K562 (cell line): ENCODE measurements at regions not wholly inside any gene's neighbourhood (a gene's known extent, or its start where the extent isn't known, plus 50 kb on each side); places are given as distances from the start of the nearest gene placed in this dataset.

Source experiments
- ATAC-seq: fragments of 200-7000 bp; cut with Tn5 transposase; 3 replicates; pipeline ENCODE4 v1.9.1; 2020; ENCODE audit warnings: moderate library complexity
- BruUV-seq: library from RNA; stranded (reverse); fragments of 400-500 nt; replicated peaks from 2 replicates; lab custom pipeline; 2021; lab: Mats Ljungman, UMichigan
- CTCF ChIA-PET: fragments of 300-600 bp; formaldehyde crosslinking; extraction: SDS; loops from one replicate; lab custom pipeline; 2021; ENCODE audit warnings: low intra/inter-chr PET ratio; lab: Yijun Ruan, JAX
- POLR2A ChIA-PET: fragments of 300-600, 350-650 bp; sonication (Branson Sonifier 250); formaldehyde crosslinking; extraction: SDS; loops from one replicate; lab custom pipeline; 2021; ENCODE audit warnings: antibody characterized with exemption, inconsistent platforms; lab: Yijun Ruan, JAX
- DNase-seq, 4 experiments: peaks; one replicate each; pipeline versions ENCODE4 v3.0.0 to v3.0.0-alpha.2; 2011 to 2018; ENCODE audit warnings: low spot score in 3 of 4, mixed read lengths in 3 of 4; ENCODE audit errors: extremely low read depth in 1 of 4
- FAIRE-seq: peaks from 2 replicates; lab custom pipeline; 2011; peaks lifted over from hg19 to GRCh38; lab: Jason Lieb, UNC
- H2AFZ ChIP-seq: 2 replicates; pipeline ENCODE4 v1.6.0; 2011; ENCODE audit warnings: low read depth, low read length, control low read depth, inconsistent platforms
- H3K27ac ChIP-seq: fragments of 200-600 bp; 3 replicates; pipeline ENCODE4 v1.8.0; 2011; ENCODE audit warnings: low read depth, mild to moderate bottlenecking, control low read depth, inconsistent platforms, low read length, moderate library complexity, mixed read lengths; ENCODE audit errors: extremely low read depth
- H3K27me3 ChIP-seq, 2 experiments: fragments of 300-600 bp in 1 of 2; 2 replicates in 1 of 2; 3 replicates in 1 of 2; pipeline versions ENCODE4 v1.6.0 to v1.8.0; 2011; ENCODE audit warnings: inconsistent platforms in 2 of 2, low read length in 2 of 2, mild to moderate bottlenecking in 1 of 2, mixed read lengths in 1 of 2, moderate library complexity in 1 of 2; ENCODE audit not compliant: control insufficient read depth in 2 of 2, insufficient read depth in 2 of 2
- H3K36me3 ChIP-seq: fragments of 300-600 bp; 3 replicates; pipeline ENCODE4 v1.8.0; 2011; ENCODE audit warnings: mild to moderate bottlenecking, low read length, inconsistent platforms; ENCODE audit not compliant: control insufficient read depth, insufficient read depth
- H3K4me1 ChIP-seq, 2 experiments: fragments of 200-600 bp in 1 of 2; replicated peaks in 1 of 2; 2 replicates in 1 of 2; 3 replicates in 1 of 2; pipeline versions ENCODE4 v1.5.1 to v1.8.0; 2011; ENCODE audit warnings: inconsistent platforms in 2 of 2, low read length in 2 of 2, mild to moderate bottlenecking in 1 of 2, mixed read lengths in 1 of 2, moderate library complexity in 1 of 2; ENCODE audit not compliant: control insufficient read depth in 2 of 2, insufficient read depth in 2 of 2
- H3K4me2 ChIP-seq: 2 replicates; pipeline ENCODE4 v1.6.1; 2011; ENCODE audit warnings: low read length, control low read depth, inconsistent platforms, mixed read lengths; ENCODE audit not compliant: insufficient read depth
- H3K4me3 ChIP-seq: fragments of 200-600 bp; sonication (generic), shearing (Covaris generic); 2 replicates; pipeline ENCODE4 v1.5.1; 2016; ENCODE audit warnings: control low read depth, inconsistent platforms
- H3K79me2 ChIP-seq: fragments of 200-600 bp; 3 replicates; pipeline ENCODE4 v1.8.0; 2011; ENCODE audit warnings: low read length, inconsistent platforms; ENCODE audit not compliant: control insufficient read depth, insufficient read depth
- H3K9ac ChIP-seq, 2 experiments: 2 replicates each; pipeline versions ENCODE4 v1.6.0 to v1.6.1; 2011; ENCODE audit warnings: low read depth in 2 of 2, low read length in 2 of 2, control low read depth in 1 of 2, inconsistent platforms in 1 of 2, mild to moderate bottlenecking in 1 of 2, mixed read lengths in 1 of 2; ENCODE audit not compliant: insufficient read depth in 1 of 2
- H3K9me1 ChIP-seq: one replicate; pipeline ENCODE4 v1.6.0; 2011; ENCODE audit warnings: inconsistent platforms, mild to moderate bottlenecking, low read length, moderate library complexity; ENCODE audit not compliant: control insufficient read depth, insufficient read depth
- H3K9me3 ChIP-seq: replicated peaks from 2 replicates; pipeline ENCODE4 v1.5.1; 2011; ENCODE audit warnings: low read depth, low read length, inconsistent platforms; ENCODE audit not compliant: control insufficient read depth, insufficient read depth
- H4K20me1 ChIP-seq: replicated peaks from 2 replicates; pipeline ENCODE4 v1.6.1; 2011; ENCODE audit warnings: low read length, inconsistent platforms, mixed read lengths; ENCODE audit not compliant: control insufficient read depth, insufficient read depth
- HCFC1 ChIP-seq: IDR thresholded peaks from 2 replicates; pipeline ENCODE4 v1.6.1; 2012; ENCODE audit warnings: low read depth, low read length, improper control_type of control experiment
- HSF4 ChIP-seq: fragments of 250-450 bp; sonication (Bioruptor Pico); IDR thresholded peaks from 2 replicates; pipeline ENCODE4 v2.1.2; 2022; ENCODE audit warnings: mild to moderate bottlenecking, moderate library complexity, borderline replicate concordance
- MAFG ChIP-seq: fragments of 450-650 bp; conservative IDR thresholded peaks from 2 replicates; pipeline ENCODE4 v1.6.1; 2016; ENCODE audit warnings: missing genetic modification characterization, missing compliant biosample characterization
- POLR2B ChIP-seq: fragments of 450-650 bp; IDR thresholded peaks from 2 replicates; pipeline ENCODE4 v1.6.1; 2018; ENCODE audit warnings: low read depth; ENCODE audit not compliant: partially characterized antibody
- POLR2G ChIP-seq: fragments of 200-400 bp; formaldehyde crosslinking; IDR thresholded peaks from 2 replicates; pipeline ENCODE4 v1.6.1; 2017; ENCODE audit warnings: low read depth, mild to moderate bottlenecking, antibody characterized with exemption, low read length, moderate library complexity
- REST ChIP-seq, 2 experiments: fragments of 450-650 bp; formaldehyde crosslinking in 1 of 2; IDR thresholded peaks; 2 replicates each; pipeline versions ENCODE4 v1.4.0 to v1.6.1; 2014 to 2020; ENCODE audit warnings: mild to moderate bottlenecking in 2 of 2, borderline replicate concordance in 1 of 2, low read depth in 1 of 2
- SMARCA5 ChIP-seq: fragments of 450-650 bp; IDR thresholded peaks from 2 replicates; pipeline ENCODE4 v1.6.1; 2016
- in situ Hi-C: fragments of 300-500 bp; cut with MboI; formaldehyde crosslinking; loops from 4 replicates; pipeline ENCODE4 v1.15.0; 2018; ENCODE audit warnings: inconsistent platforms, mixed read lengths
- intact Hi-C: fragments of 100-400 bp; cut with micrococcal nuclease; formaldehyde crosslinking; loops from 2 replicates; pipeline ENCODE4 v1.14.2; 2022

DNA sequence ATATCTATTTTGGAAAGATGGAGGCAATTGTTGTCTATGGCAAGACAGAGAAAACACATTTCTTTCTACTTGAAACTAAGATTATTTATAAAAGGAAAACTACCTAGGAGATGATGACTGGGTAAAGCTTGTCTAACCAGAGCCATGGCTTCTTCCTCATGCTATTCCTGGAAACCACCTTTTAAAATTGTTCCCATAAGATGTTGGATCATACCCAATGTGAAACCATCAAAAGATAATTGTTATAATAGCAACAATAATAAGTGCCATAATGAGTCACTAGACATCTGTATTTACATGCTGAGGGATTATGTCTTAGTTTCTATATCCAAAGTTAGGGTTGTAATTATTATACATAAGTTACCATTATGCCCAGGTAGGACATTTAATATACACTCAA, 428.4 kb downstream of the KCNJ2 start (continued):
- TF ChIP-seq POLR2B (no peak), HSF4 (no peak), HCFC1 (no peak), MAFG (no peak), POLR2G (no peak)
- TF ChIP-seq, all 486 proteins: peak for 0

GRCh38 chr17:70599198-70599597, 429.9 kb downstream of the KCNJ2 start:
- in situ Hi-C loops, result no loop called here

More at GRCh38 chr17:70599198-70599597, 429.9 kb downstream of the KCNJ2 start:
- no peaks in the 10 kb centered on the region for H3K36me3 ChIP-seq
- no peaks in the 10 kb centered on the region for H3K4me1 ChIP-seq
- ChIA-PET POLR2A (no interaction called here), CTCF (no interaction called here)
- H3K9me3 ChIP-seq, result no peaks in the 10 kb centered on the region
- no peak overlapping the region for H3K27ac ChIP-seq
- no peaks in the 10 kb centered on the region for H4K20me1 ChIP-seq
- ATAC-seq (no peak), FAIRE-seq (no peak), DNase-seq (no peak)
- H2AFZ ChIP-seq, result no peak overlapping the region
- H3K79me2 ChIP-seq, result no peaks in the 10 kb centered on the region
- BruUV-seq, result no TSS peak
- no peak overlapping the region for H3K9ac ChIP-seq
- no peak overlapping the region for H3K4me2 ChIP-seq
- no peak overlapping the region for H3K4me3 ChIP-seq
- H3K27me3 ChIP-seq, result no peaks in the 10 kb centered on the region
- TF ChIP-seq SMARCA5 (no peak), REST (IDR thresholded peaks at IDR 0.05; ENCODE audit: borderline replicate concordance) (no peak), REST (CRISPR knock-in tag; IDR thresholded peaks at IDR 0.05; ENCODE audit: low read depth) (no peak)
- no peaks in the 10 kb centered on the region for H3K9me1 ChIP-seq
- intact Hi-C loops, result no loop called here
